Psoas muscle (tissue), 7 donors: ENCODE measurements at regions not wholly inside any gene's neighbourhood (a gene's known extent, or its start where the extent isn't known, plus 50 kb on each side); places are given as distances from the start of the nearest gene placed in this dataset.
"Not testable (repeated sequence)": the region's sequence is repeated elsewhere in the genome, so short reads cannot be mapped to it uniquely, and the experiment has no call there.

Source experiments
- ATAC-seq, 4 donors: fragments of 200-7000 bp; cut with Tn5 transposase; one replicate each; pipeline ENCODE4 v1.9.1; 2020; ENCODE audit warnings: moderate library complexity in 3 of 4, mild to moderate bottlenecking in 2 of 4
- DNase-seq, 2 donors: peaks; one replicate each; pipeline ENCODE4 v3.0.0-alpha.2; 2020
- H3K27ac ChIP-seq: fragments of 200-600 bp; one replicate; pipeline ENCODE4 v1.8.0; 2022
- H3K27me3 ChIP-seq, 3 donors: fragments of 200-600 bp in 1 of 3; one replicate each; pipeline versions ENCODE4 v1.6.1 to v1.8.0; 2013 to 2022; ENCODE audit warnings: low read length in 2 of 3, mild to moderate bottlenecking in 2 of 3, moderate library complexity in 1 of 3; ENCODE audit not compliant: insufficient read depth in 3 of 3
- H3K36me3 ChIP-seq, 2 donors: fragments of 200-600 bp in 1 of 2; one replicate each; pipeline versions ENCODE4 v1.6.1 to v1.8.0; 2013 to 2022; ENCODE audit warnings: low read depth in 1 of 2, mild to moderate bottlenecking in 1 of 2, moderate library complexity in 1 of 2; ENCODE audit not compliant: insufficient read depth in 1 of 2
- H3K4me1 ChIP-seq: fragments of 200-600 bp; one replicate; pipeline ENCODE4 v1.8.0; 2022
- H3K4me3 ChIP-seq: fragments of 200-600 bp; one replicate; pipeline ENCODE4 v1.8.0; 2022; ENCODE audit warnings: mild to moderate bottlenecking
- H3K9me3 ChIP-seq: fragments of 200-600 bp; one replicate; pipeline ENCODE4 v1.8.0; 2022
- CTCF ChIP-seq: fragments of 200-600 bp; IDR thresholded peaks from one replicate; pipeline ENCODE4 v1.8.0; 2022; ENCODE audit warnings: antibody characterized with exemption
- WGBS, 3 donors: extraction: QIAGEN DNeasy Blood & Tissue Kit; methylation state at CpG; one replicate each; pipeline versions ENCODE4 v1.1.6 to v1.1.7; 2013; 5-methylcytosine and 5-hydroxymethylcytosine counted together
- intact Hi-C, 2 donors: fragments of 100-400 bp; cut with DNase I; formaldehyde crosslinking; loops; one replicate each; pipeline versions ENCODE4 v1.11.0 to v1.14.2; 2022
- donor health status: healthy with polysubstance abuse.
- donor health status: DM: no; HTN: no; CAD: no; lungs with moderate emphysema.
- donor health status: Bipolar disorder and iron deficiency.
- donor health status: healthy.
- donor health status: DM: yes; HTN: yes; CAD: no.
- donor health status: DM: no; HTN: no; CAD: no.
- donor health status: DM: yes; HTN: yes; CAD: no.

- no peaks in the 10 kb centered on the region for H3K27me3 ChIP-seq
- no peaks in the 10 kb centered on the region for H3K4me1 ChIP-seq
- WGBS, 3 donors = 88 to 90% (median 89%) methylated on average over 26 of the region's 26 CpGs
- intact Hi-C loops = no loop called here
- no peak overlapping the region for H3K27ac ChIP-seq
- H3K9me3 ChIP-seq = no peaks in the 10 kb centered on the region
- H3K4me3 ChIP-seq = no peak overlapping the region
- ATAC-seq (no peak), DNase-seq (no peak)
- no peaks in the 10 kb centered on the region for H3K36me3 ChIP-seq
- TF ChIP-seq CTCF = no peak
Measured at GRCh38 chr14:28157887-28158791, 608.4 kb upstream of the FOXG1 start.

- TF ChIP-seq CTCF = no peak
- Histone ChIP-seq H3K9me3 (no peaks in the 10 kb centered on the region), H3K4me3 (no peak overlapping the region), H3K27ac (no peak overlapping the region), H3K36me3 (no peaks in the 10 kb centered on the region), H3K4me1 (no peaks in the 10 kb centered on the region), H3K27me3 (no peaks in the 10 kb centered on the region)
- ATAC-seq = no peak
- 39 to 53% (median 50%) methylated on average over 2 of the region's 2 CpGs for WGBS, 3 donors
- DNase-seq = no peak
- intact Hi-C loops = no loop called here
Measured at GRCh38 chr14:28161040-28161439, 605.5 kb upstream of the FOXG1 start.

GRCh38 chr14:28163233-28163632, 603.4 kb upstream of the FOXG1 start:
- Histone ChIP-seq H3K36me3 (no peaks in the 10 kb centered on the region), H3K27me3 (no peaks in the 10 kb centered on the region), H3K27ac (no peak overlapping the region), H3K4me3 (no peak overlapping the region), H3K4me1 (no peaks in the 10 kb centered on the region), H3K9me3 (no peaks in the 10 kb centered on the region)
- TF ChIP-seq CTCF = no peak
- WGBS, 3 donors = 35 to 50% (median 42%) methylated on average over 2 of the region's 2 CpGs
- ATAC-seq = no peak
- DNase-seq = no peak
- intact Hi-C loops = no loop called here

GRCh38 chr14:28163897-28164296, 602.7 kb upstream of the FOXG1 start:
- Histone ChIP-seq H3K36me3 (no peaks in the 10 kb centered on the region), H3K4me3 (no peak overlapping the region), H3K27ac (no peak overlapping the region), H3K4me1 (no peaks in the 10 kb centered on the region), H3K9me3 (no peaks in the 10 kb centered on the region), H3K27me3 (no peaks in the 10 kb centered on the region)
- TF ChIP-seq CTCF = no peak
- DNase-seq (no peak), ATAC-seq (no peak)
- intact Hi-C loops = no loop called here
- 56 to 76% (median 59%) methylated on average over 2 of the region's 2 CpGs for WGBS, 3 donors

- H3K4me3 ChIP-seq, H3K27me3 ChIP-seq, intact Hi-C loops, H3K4me1 ChIP-seq, DNase-seq, H3K9me3 ChIP-seq, H3K36me3 ChIP-seq, H3K27ac ChIP-seq, ATAC-seq: not testable (repeated sequence)
- WGBS, 3 donors = 87 to 90% (median 88%) methylated on average over 29 of the region's 29 CpGs
Measured at GRCh38 chr14:28187902-28188830, 578.4 kb upstream of the FOXG1 start.
